ENCODE measurements at regions not wholly inside any gene's neighbourhood (a gene's known extent, or its start where the extent isn't known, plus 50 kb on each side); places are given as distances from the start of the nearest gene placed in this dataset.

DNA sequence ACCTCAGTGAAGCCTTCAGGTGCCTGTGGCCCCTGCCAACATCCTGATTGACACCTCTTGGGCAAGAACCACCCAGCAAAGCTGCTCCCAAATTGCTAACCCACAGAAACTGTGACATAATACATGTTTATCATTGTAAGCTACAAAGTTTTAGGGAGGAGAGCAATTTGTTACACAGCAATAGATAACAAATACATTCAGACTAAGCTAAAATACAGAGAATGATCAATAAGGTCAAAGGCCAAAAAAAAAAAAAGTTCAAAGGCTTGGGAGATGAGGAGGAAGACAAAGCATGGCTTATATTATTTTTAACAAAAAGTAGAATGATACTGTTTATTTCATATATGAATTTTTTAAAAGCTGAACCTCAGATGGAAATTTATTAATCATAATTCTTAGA, 105.9 kb downstream of the ID4 start:
- H3K36me3 ChIP-seq, result no peaks in the 10 kb centered on the region
- intact Hi-C loops (cut with DNase I; ENCODE audit: low total_unique reads), result no loop called here
- H3K4me3 ChIP-seq, result no peak overlapping the region
- H3K27me3 ChIP-seq, result no peaks in the 10 kb centered on the region
- no peaks in the 10 kb centered on the region for H3K4me1 ChIP-seq
- no peak for TF ChIP-seq EP300 (IDR thresholded peaks at IDR 0.05)
- no peak for TF ChIP-seq POLR2AphosphoS5 (IDR thresholded peaks at IDR 0.05)
- TF ChIP-seq POLR2A (IDR thresholded peaks at IDR 0.05), result no peak
- TF ChIP-seq, protein P1, sequence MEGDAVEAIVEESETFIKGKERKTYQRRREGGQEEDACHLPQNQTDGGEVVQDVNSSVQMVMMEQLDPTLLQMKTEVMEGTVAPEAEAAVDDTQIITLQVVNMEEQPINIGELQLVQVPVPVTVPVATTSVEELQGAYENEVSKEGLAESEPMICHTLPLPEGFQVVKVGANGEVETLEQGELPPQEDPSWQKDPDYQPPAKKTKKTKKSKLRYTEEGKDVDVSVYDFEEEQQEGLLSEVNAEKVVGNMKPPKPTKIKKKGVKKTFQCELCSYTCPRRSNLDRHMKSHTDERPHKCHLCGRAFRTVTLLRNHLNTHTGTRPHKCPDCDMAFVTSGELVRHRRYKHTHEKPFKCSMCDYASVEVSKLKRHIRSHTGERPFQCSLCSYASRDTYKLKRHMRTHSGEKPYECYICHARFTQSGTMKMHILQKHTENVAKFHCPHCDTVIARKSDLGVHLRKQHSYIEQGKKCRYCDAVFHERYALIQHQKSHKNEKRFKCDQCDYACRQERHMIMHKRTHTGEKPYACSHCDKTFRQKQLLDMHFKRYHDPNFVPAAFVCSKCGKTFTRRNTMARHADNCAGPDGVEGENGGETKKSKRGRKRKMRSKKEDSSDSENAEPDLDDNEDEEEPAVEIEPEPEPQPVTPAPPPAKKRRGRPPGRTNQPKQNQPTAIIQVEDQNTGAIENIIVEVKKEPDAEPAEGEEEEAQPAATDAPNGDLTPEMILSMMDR (IDR thresholded peaks at IDR 0.05), result no peak
- DNase-seq, result no peak
- H3K9me3 ChIP-seq, result no peaks in the 10 kb centered on the region
- no peak overlapping the region for H3K27ac ChIP-seq

DNA sequence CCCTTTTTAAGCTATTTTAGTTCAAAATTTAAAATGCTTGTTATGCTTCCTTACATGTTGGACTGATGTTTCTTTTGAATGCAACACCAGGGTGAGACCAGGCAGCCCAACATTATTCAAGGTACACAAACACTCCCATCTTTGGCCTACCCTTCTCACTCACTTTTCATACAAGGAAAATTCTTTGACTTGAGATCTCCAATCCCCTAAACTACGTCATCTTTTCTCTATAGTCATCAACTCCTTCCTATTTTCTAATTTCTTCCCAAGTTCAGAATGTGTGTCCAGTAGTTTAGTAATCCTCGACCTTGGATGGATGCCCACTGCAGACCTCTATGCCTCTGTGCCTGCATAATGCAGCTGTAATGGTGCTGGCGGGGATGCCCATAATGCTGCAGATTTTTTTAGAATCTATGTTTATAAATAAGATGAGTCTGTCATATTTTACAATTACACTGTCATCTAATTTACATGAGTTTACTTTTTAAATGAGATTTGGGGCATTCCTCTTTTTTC, 108.7 kb downstream of the ID4 start:
- 68 to 82% (median 77%) methylated on average over 3 of the region's 3 CpGs for WGBS, 5 donors
- DNase-seq, result no peak
- H3K4me3 ChIP-seq, result no peak overlapping the region
- intact Hi-C loops (cut with DNase I; ENCODE audit: low total_unique reads), result no loop called here
- H3K4me1 ChIP-seq, result no peaks in the 10 kb centered on the region
- peaks cover 0 to 4% (median 0%) of the 10 kb centered on the region in 4 donors for H3K9me3 ChIP-seq
- H3K27ac ChIP-seq, result no peak overlapping the region
- H3K27me3 ChIP-seq, result no peaks in the 10 kb centered on the region
- no peaks in the 10 kb centered on the region for H3K36me3 ChIP-seq
- TF ChIP-seq EP300 (IDR thresholded peaks at IDR 0.05), result no peak
- no peak for TF ChIP-seq POLR2AphosphoS5 (IDR thresholded peaks at IDR 0.05)
- no peak for TF ChIP-seq POLR2A (IDR thresholded peaks at IDR 0.05)
- TF ChIP-seq, protein P1 (IDR thresholded peaks at IDR 0.05), result no peak

DNA sequence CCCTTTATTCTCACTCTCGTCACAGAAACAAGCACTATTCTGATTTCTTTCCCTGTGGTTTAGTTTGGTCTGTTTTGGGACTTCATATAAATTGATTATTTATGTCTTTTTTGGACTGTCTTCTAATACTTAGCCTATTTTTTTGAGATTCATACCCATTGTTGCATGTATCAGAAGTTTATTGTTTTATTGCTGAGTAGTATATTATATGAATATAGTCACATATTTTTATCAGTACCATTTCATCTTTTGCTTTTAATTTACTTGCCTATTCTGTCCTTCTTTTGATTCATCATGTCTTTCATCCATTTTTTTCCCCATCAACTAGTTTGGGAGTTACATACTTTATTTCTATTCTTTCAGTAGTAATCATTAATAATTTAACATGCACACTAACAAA, 112.0 kb downstream of the ID4 start:
- Histone ChIP-seq H3K4me3 (no peak overlapping the region), H3K36me3 (no peaks in the 10 kb centered on the region), H3K4me1 (no peaks in the 10 kb centered on the region), H3K9me3 (peaks cover 0 to 10% (median 4%) of the 10 kb centered on the region in 4 donors), H3K27ac (no peak overlapping the region), H3K27me3 (no peaks in the 10 kb centered on the region)
- no peak for DNase-seq
- WGBS, 5 donors, result 88 to 93% (median 91%) methylated on average over 1 of the region's 1 CpG
- intact Hi-C loops (cut with DNase I; ENCODE audit: low total_unique reads), result no loop called here
- no peak for TF ChIP-seq POLR2A (IDR thresholded peaks at IDR 0.05)
- TF ChIP-seq, protein P1 (IDR thresholded peaks at IDR 0.05), result no peak

DNA sequence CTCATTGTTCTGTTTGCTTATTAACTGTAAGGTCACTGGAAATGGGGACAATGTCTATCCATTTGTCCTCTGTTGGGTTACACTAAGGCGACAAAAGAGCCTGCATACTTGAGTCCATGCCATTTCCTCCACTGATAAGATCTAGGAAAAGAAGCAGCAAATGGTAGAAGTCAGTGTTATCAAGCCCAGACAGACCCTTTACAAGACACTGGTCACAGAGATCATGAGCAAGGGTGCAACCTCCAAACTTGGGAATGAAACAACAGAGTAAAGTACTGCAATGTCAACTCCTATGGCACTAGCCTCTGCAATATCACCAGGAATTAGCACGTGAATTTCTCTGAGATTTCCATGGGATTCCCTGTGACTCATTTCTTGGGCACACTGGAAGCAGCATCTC, 126.9 kb downstream of the ID4 start:
- no peak overlapping the region for H3K27ac ChIP-seq
- no peaks in the 10 kb centered on the region for H3K27me3 ChIP-seq
- no peaks in the 10 kb centered on the region for H3K4me1 ChIP-seq
- 52 to 74% (median 59%) methylated on average over 2 of the region's 2 CpGs for WGBS, 5 donors
- no peaks in the 10 kb centered on the region for H3K36me3 ChIP-seq
- TF ChIP-seq EP300 (IDR thresholded peaks at IDR 0.05) (no peak), POLR2A (IDR thresholded peaks at IDR 0.05) (no peak), POLR2AphosphoS5 (IDR thresholded peaks at IDR 0.05) (no peak)
- TF ChIP-seq, protein P1 (IDR thresholded peaks at IDR 0.05), result no peak
- no peaks in the 10 kb centered on the region for H3K9me3 ChIP-seq
- DNase-seq, result no peak
- intact Hi-C loops (cut with DNase I; ENCODE audit: low total_unique reads), result no loop called here
- H3K4me3 ChIP-seq, result no peak overlapping the region
